Body of pancreas (tissue), 4 donors: ENCODE measurements at regions not wholly inside any gene's neighbourhood (a gene's known extent, or its start where the extent isn't known, plus 50 kb on each side); places are given as distances from the start of the nearest gene placed in this dataset.

Experiments used
- POLR2A ChIP-seq, 3 donors: fragments of 450-650 bp; IDR thresholded peaks; one replicate each; pipeline ENCODE4 v1.6.1; 2016; ENCODE audit warnings: antibody characterized with exemption in 3 of 3, mild to moderate bottlenecking in 2 of 3
- TF ChIP-seq, protein P1 (sequence below), 7 experiments: fragments of 450-650 bp in 4 of 7; fragments of 200-600 bp in 3 of 7; sonication (generic) in 3 of 7; IDR thresholded peaks; one replicate each; pipeline ENCODE4 v1.5.1; 2016 to 2019; ENCODE audit warnings: antibody characterized with exemption in 7 of 7

DNA sequence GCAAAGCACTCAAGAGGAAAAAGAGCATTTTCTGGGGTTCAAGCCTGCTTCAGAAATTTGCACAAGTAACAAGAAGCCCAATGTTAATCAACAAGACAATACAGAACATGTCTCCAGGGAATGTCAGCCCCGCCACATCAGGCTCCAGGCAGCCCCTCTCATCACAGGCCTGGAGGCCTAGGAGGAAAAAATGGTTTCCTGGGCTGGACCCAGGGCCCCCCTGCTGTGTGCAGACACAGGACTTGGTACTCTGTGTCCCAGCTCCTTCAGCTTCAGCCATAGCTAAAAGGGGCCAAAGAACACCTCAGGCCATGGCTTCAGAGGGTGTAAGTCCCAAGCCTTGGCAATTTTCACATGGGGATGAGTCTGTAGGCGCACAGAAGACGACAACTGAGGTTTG is 802.9 kb upstream of the KLHL29 start:
- TF ChIP-seq, protein P1, sequence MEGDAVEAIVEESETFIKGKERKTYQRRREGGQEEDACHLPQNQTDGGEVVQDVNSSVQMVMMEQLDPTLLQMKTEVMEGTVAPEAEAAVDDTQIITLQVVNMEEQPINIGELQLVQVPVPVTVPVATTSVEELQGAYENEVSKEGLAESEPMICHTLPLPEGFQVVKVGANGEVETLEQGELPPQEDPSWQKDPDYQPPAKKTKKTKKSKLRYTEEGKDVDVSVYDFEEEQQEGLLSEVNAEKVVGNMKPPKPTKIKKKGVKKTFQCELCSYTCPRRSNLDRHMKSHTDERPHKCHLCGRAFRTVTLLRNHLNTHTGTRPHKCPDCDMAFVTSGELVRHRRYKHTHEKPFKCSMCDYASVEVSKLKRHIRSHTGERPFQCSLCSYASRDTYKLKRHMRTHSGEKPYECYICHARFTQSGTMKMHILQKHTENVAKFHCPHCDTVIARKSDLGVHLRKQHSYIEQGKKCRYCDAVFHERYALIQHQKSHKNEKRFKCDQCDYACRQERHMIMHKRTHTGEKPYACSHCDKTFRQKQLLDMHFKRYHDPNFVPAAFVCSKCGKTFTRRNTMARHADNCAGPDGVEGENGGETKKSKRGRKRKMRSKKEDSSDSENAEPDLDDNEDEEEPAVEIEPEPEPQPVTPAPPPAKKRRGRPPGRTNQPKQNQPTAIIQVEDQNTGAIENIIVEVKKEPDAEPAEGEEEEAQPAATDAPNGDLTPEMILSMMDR (IDR thresholded peaks at IDR 0.05) = no peak
- TF ChIP-seq POLR2A (IDR thresholded peaks at IDR 0.05) = no peak
